ENCODE measurements at regions not wholly inside any gene's neighbourhood (a gene's known extent, or its start where the extent isn't known, plus 50 kb on each side); places are given as distances from the start of the nearest gene placed in this dataset.

DNA sequence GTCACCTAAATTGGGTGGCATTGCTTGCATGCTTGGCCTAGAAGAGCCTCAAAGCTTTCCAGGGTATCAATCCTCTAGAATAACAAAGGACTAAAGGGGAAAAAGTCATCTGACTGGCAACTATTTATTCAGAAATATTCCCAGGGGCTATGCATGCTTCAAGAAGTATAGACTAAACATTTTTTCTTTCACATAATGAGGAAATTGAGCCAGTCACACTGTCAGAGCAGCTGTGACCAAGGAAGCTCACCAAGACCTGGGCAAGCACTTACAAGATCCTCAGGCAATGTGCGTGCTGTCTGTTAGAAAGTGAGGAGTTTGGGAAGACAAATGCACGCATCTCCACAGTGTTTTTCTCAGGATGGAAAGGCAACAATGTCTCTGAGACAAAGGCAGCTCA, 747.2 kb downstream of the DIAPH3 start:
- no peak for TF ChIP-seq EZH2phosphoT487 (IDR thresholded peaks at IDR 0.05; ENCODE audit: unreplicated experiment)
- TF ChIP-seq, protein P1, sequence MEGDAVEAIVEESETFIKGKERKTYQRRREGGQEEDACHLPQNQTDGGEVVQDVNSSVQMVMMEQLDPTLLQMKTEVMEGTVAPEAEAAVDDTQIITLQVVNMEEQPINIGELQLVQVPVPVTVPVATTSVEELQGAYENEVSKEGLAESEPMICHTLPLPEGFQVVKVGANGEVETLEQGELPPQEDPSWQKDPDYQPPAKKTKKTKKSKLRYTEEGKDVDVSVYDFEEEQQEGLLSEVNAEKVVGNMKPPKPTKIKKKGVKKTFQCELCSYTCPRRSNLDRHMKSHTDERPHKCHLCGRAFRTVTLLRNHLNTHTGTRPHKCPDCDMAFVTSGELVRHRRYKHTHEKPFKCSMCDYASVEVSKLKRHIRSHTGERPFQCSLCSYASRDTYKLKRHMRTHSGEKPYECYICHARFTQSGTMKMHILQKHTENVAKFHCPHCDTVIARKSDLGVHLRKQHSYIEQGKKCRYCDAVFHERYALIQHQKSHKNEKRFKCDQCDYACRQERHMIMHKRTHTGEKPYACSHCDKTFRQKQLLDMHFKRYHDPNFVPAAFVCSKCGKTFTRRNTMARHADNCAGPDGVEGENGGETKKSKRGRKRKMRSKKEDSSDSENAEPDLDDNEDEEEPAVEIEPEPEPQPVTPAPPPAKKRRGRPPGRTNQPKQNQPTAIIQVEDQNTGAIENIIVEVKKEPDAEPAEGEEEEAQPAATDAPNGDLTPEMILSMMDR (conservative IDR thresholded peaks at IDR 0.05; ENCODE audit: low read depth in 2 of 2), result no peak
- no peak for TF ChIP-seq EZH2 (IDR thresholded peaks at IDR 0.05; ENCODE audit: low read depth, unreplicated experiment)
- TF ChIP-seq, protein P2, sequence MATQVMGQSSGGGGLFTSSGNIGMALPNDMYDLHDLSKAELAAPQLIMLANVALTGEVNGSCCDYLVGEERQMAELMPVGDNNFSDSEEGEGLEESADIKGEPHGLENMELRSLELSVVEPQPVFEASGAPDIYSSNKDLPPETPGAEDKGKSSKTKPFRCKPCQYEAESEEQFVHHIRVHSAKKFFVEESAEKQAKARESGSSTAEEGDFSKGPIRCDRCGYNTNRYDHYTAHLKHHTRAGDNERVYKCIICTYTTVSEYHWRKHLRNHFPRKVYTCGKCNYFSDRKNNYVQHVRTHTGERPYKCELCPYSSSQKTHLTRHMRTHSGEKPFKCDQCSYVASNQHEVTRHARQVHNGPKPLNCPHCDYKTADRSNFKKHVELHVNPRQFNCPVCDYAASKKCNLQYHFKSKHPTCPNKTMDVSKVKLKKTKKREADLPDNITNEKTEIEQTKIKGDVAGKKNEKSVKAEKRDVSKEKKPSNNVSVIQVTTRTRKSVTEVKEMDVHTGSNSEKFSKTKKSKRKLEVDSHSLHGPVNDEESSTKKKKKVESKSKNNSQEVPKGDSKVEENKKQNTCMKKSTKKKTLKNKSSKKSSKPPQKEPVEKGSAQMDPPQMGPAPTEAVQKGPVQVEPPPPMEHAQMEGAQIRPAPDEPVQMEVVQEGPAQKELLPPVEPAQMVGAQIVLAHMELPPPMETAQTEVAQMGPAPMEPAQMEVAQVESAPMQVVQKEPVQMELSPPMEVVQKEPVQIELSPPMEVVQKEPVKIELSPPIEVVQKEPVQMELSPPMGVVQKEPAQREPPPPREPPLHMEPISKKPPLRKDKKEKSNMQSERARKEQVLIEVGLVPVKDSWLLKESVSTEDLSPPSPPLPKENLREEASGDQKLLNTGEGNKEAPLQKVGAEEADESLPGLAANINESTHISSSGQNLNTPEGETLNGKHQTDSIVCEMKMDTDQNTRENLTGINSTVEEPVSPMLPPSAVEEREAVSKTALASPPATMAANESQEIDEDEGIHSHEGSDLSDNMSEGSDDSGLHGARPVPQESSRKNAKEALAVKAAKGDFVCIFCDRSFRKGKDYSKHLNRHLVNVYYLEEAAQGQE (IDR thresholded peaks at IDR 0.05; ENCODE audit: unreplicated experiment), result no peak
- TF ChIP-seq ZNF331 (CRISPR knock-in tag; IDR thresholded peaks at IDR 0.05; ENCODE audit: low read depth), result no peak
- TF ChIP-seq POLR2AphosphoS5 (IDR thresholded peaks at IDR 0.05; ENCODE audit: low read depth), result no peak
- TF ChIP-seq CREB1 (CRISPR knock-in tag; IDR thresholded peaks at IDR 0.05; ENCODE audit: low read depth), result no peak
- no peak for TF ChIP-seq NANOG (IDR thresholded peaks at IDR 0.05; ENCODE audit: borderline replicate concordance)
- TF ChIP-seq, protein P3, sequence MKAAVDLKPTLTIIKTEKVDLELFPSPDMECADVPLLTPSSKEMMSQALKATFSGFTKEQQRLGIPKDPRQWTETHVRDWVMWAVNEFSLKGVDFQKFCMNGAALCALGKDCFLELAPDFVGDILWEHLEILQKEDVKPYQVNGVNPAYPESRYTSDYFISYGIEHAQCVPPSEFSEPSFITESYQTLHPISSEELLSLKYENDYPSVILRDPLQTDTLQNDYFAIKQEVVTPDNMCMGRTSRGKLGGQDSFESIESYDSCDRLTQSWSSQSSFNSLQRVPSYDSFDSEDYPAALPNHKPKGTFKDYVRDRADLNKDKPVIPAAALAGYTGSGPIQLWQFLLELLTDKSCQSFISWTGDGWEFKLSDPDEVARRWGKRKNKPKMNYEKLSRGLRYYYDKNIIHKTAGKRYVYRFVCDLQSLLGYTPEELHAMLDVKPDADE (IDR thresholded peaks at IDR 0.05), result no peak
- TF ChIP-seq JUNB (IDR thresholded peaks at IDR 0.05; ENCODE audit: unreplicated experiment), result no peak

Measured in GM23338 (cell line).